ENCODE measurements at regions not wholly inside any gene's neighbourhood (a gene's known extent, or its start where the extent isn't known, plus 50 kb on each side); places are given as distances from the start of the nearest gene placed in this dataset.

DNA sequence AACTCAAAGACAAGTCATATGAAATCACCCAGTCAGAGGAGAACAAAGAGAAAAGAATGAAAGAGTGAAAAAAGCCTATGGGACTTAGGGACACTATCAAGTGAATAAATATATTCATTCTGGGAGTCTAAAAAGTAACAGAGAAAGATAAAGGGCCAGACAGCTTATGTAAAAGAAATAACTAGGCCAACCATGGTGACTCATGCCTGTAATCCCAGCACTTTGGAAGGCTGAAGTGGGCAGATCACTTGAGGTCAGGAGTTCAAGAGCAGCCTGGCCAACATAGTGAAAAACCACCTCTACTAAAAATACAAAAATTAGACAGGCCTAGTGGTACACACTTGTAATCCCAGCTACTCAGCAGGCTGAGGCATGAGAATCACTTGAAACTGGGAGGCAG is 154.7 kb upstream of the TMEM106B start:
- no peak overlapping the region for H3K4me3 ChIP-seq
- no peak for DNase-seq
- H3K9me3 ChIP-seq = peaks cover 22% of the 10 kb centered on the region
- TF ChIP-seq, protein P1, sequence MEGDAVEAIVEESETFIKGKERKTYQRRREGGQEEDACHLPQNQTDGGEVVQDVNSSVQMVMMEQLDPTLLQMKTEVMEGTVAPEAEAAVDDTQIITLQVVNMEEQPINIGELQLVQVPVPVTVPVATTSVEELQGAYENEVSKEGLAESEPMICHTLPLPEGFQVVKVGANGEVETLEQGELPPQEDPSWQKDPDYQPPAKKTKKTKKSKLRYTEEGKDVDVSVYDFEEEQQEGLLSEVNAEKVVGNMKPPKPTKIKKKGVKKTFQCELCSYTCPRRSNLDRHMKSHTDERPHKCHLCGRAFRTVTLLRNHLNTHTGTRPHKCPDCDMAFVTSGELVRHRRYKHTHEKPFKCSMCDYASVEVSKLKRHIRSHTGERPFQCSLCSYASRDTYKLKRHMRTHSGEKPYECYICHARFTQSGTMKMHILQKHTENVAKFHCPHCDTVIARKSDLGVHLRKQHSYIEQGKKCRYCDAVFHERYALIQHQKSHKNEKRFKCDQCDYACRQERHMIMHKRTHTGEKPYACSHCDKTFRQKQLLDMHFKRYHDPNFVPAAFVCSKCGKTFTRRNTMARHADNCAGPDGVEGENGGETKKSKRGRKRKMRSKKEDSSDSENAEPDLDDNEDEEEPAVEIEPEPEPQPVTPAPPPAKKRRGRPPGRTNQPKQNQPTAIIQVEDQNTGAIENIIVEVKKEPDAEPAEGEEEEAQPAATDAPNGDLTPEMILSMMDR (IDR thresholded peaks at IDR 0.05) = no peak
- no peak overlapping the region for H3K27ac ChIP-seq
- intact Hi-C loops (cut with DNase I) = no loop called here
- no peaks in the 10 kb centered on the region for H3K4me1 ChIP-seq
- no peaks in the 10 kb centered on the region for H3K36me3 ChIP-seq (ENCODE audit: insufficient read depth in 1 of 2, low read depth in 1 of 2)
- no peak for ATAC-seq
- no peaks in the 10 kb centered on the region for H3K27me3 ChIP-seq (ENCODE audit: insufficient read depth in 3 of 3, low read length in 2 of 3)

DNA sequence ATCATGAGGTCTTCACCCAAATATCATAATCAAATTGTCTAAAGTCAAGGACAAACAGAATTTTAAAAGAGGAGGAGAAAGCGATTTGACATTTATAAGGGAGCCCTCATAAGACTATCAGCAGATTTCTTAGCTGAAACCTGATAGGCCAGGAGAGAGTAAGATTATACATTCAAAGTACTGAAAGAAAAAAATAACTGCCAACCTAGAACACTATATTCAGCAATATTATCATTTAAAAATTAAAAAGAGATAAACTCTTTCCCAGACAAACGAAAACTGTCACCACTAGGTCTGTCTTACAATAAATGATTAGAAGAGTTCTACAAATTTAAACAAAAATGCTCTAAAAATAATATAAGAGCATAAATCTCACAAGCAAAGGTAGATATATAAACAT is 154.1 kb upstream of the TMEM106B start:
- no peak for DNase-seq
- TF ChIP-seq, protein P1 (IDR thresholded peaks at IDR 0.05) = no peak
- WGBS, 3 donors = 83 to 86% (median 84%) methylated on average over 2 of the region's 2 CpGs
- intact Hi-C loops (cut with DNase I) = no loop called here
- no peaks in the 10 kb centered on the region for H3K4me1 ChIP-seq
- ATAC-seq = no peak
- H3K36me3 ChIP-seq (ENCODE audit: insufficient read depth in 1 of 2, low read depth in 1 of 2) = no peaks in the 10 kb centered on the region
- peaks cover 22% of the 10 kb centered on the region for H3K9me3 ChIP-seq
- no peaks in the 10 kb centered on the region for H3K27me3 ChIP-seq (ENCODE audit: insufficient read depth in 3 of 3, low read length in 2 of 3)
- no peak overlapping the region for H3K27ac ChIP-seq
- H3K4me3 ChIP-seq = no peak overlapping the region

DNA sequence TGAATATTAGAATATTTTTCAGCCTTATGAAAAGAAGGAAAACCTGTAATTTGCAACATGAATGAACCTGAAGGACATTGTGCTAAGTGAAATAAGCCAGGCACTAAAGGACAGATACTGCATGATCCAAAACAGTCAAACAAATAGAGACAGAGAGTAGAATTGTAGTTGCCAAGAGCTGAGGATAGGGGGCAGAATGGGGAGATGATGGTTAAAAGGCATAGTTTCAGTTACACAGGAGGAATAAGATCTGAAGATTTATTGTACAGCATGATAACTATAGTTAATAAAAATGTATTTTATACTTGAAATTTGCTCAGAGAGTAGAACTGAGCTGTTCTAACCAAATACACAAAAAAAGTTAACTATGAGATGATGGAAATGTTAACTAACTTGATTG is 149.0 kb upstream of the TMEM106B start:
- Histone ChIP-seq H3K4me3 (no peak overlapping the region), H3K36me3 (ENCODE audit: insufficient read depth in 1 of 2, low read depth in 1 of 2) (no peaks in the 10 kb centered on the region), H3K9me3 (peaks cover 9% of the 10 kb centered on the region), H3K4me1 (no peaks in the 10 kb centered on the region), H3K27ac (no peak overlapping the region), H3K27me3 (ENCODE audit: insufficient read depth in 3 of 3, low read length in 2 of 3) (no peaks in the 10 kb centered on the region)
- TF ChIP-seq, protein P1 (IDR thresholded peaks at IDR 0.05) = no peak
- no peak for ATAC-seq
- no peak for DNase-seq
- intact Hi-C loops (cut with DNase I) = no loop called here

DNA sequence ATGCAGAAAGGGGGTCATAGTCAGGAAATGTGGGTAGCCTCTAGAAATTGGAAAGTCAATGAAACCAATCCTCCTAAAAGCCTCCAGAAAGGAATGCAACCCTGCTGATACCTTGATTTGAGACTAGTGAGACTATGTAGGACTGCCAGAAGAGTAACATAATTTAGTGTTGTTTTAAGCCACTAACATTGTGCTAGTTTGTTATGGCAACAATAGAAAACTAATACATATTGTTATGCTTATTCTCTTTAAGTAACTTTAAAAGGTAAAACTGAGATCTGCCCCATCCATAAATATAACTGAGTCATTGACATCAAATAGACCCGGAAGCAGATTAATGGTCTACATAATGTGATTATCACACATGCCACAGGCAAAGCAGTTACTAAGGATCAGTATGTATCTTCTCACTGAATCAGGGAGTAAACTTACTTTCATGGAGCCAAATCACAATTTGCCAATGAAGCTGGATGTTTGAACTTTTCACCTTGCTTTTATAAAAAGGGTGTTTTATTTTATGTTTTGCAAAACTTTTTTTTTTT is 146.4 kb upstream of the TMEM106B start:
- ATAC-seq = no peak
- Histone ChIP-seq H3K4me3 (no peak overlapping the region), H3K27ac (no peak overlapping the region), H3K4me1 (no peaks in the 10 kb centered on the region), H3K9me3 (no peaks in the 10 kb centered on the region), H3K36me3 (ENCODE audit: insufficient read depth in 1 of 2, low read depth in 1 of 2) (no peaks in the 10 kb centered on the region), H3K27me3 (ENCODE audit: insufficient read depth in 3 of 3, low read length in 2 of 3) (no peaks in the 10 kb centered on the region)
- TF ChIP-seq, protein P1 (IDR thresholded peaks at IDR 0.05) = no peak
- intact Hi-C loops (cut with DNase I) = loop anchor here (5.0 kb wide), 2 partner anchors 258 to 433 kb away; no protein-coding TSS in a partner anchor
- DNase-seq = no peak
- WGBS, 3 donors = 14 to 23% (median 16%) methylated on average over 1 of the region's 1 CpG

DNA sequence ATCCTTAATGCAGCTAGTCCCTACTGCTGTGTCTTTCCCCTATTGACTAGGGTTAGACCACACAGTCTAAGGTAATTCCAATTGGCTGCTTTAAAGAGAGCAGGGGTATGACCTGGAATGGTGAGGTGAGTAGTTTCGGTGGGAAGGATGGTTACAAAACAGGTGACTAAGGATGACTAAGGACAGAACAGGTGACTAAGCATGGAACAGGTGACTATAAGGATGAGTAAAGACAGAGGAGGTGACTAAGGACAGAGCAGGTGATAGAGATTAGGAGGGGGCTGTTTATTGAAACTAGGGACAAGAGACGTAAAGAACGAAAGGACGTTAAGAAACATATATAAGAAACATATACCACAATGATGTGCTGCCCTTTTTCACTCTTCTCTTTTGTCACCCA is 145.1 kb upstream of the TMEM106B start:
- no peaks in the 10 kb centered on the region for H3K9me3 ChIP-seq
- H3K4me3 ChIP-seq = no peak overlapping the region
- H3K36me3 ChIP-seq (ENCODE audit: insufficient read depth in 1 of 2, low read depth in 1 of 2) = no peaks in the 10 kb centered on the region
- TF ChIP-seq, protein P1 (IDR thresholded peaks at IDR 0.05) = no peak
- no peak for ATAC-seq
- DNase-seq = no peak
- H3K4me1 ChIP-seq = no peaks in the 10 kb centered on the region
- intact Hi-C loops (cut with DNase I) = loop anchor here (5.0 kb wide), 2 partner anchors 256 to 431 kb away; no protein-coding TSS in a partner anchor
- no peak overlapping the region for H3K27ac ChIP-seq
- no peaks in the 10 kb centered on the region for H3K27me3 ChIP-seq (ENCODE audit: insufficient read depth in 3 of 3, low read length in 2 of 3)
- WGBS, 3 donors = 68 to 89% (median 88%) methylated on average over 4 of the region's 4 CpGs

Data from psoas muscle (tissue), 7 donors.